NCI-H1092 treated with DMSO at 0.1 percent for 48 hours (cell line): ENCODE measurements at regions not wholly inside any gene's neighbourhood (a gene's known extent, or its start where the extent isn't known, plus 50 kb on each side); places are given as distances from the start of the nearest gene placed in this dataset.
A peak's percentile ranks its signal among the peaks of the same experiment; 100 is the strongest.
"Not testable (repeated sequence)": the region's sequence is repeated elsewhere in the genome, so short reads cannot be mapped to it uniquely, and the experiment has no call there.

Source experiments
- DNase-seq: peaks from one replicate; lab custom pipeline; 2025; lab: John Stamatoyannopoulos, UW

DNA sequence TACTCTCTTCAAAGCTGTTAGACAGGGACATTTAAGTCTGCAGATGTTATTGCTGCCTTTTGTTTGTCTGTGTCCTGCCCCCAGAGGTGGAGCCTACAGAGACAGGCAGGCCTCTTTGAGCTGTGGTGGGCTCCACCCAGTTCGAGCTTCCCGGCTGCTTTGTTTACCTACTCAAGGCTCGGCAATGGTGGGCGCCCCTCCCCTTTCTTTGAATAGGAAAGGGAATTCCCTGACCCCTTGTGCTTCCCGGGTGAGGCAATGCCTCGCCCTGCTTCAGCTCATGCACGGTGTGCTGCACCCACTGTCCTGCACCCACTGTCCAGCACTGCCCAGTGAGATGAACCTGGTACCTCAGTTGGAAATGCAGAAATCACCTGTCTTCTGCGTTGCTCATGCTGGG lies 435.8 kb upstream of the GRIN3A start:
- not testable (repeated sequence) for DNase-seq

DNA sequence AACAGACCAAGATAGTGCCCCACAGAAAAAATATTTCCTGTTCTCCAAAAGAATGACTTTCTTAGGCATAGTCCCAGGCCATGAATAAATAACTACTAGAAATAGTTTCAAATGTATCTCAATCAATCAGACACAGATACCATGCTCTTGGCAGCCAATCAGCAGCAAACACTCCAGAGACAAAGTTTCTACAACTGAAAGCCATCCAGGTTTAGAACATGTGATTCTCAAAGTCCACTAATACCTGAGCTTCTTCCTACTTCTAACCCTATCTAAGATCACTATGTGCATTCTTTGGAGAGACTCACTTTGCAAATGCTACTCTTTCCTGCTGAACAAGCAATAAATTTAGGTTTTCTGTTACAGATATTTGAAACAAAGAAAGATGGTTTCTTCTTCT lies 425.8 kb upstream of the GRIN3A start:
- no peak for DNase-seq

DNA sequence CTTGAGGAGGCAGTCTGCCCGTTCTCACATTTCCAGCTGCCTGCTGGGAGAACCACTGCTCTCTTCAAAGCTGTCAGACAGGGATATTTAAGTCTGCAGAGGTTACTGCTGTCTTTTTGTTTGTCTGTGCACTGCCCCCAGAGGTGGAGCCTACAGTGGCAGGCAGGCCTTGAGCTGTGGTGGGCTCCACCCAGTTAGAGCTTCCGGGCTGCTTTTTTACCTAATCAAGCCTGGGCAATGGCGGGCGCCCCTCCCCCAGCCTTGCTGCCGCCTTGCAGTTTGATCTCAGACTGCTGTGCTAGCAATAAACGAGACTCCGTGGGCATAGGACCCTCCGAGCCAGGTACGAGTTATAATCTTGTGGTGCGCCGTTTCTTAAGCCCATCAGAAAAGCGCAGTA lies 414.6 kb upstream of the GRIN3A start:
- DNase-seq: not testable (repeated sequence)

DNA sequence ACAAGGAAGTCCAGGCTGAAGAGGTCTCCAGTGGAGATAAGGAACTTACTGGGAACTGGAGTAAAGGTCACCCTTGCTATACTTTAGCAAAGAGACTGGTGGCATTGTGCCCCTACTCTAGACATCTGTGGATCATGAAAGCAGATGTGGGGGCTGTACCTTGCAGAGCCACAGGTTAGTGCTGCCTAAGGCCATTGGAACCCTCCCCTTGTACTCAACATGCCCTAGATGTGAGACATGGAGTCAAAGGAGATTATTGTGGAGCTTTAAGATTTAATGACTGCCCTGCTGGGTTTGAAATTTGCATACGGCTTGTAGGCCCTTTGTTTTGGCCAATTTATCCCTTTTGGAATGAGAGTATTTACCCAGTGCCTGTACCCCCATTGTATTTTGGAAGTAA lies 397.3 kb upstream of the GRIN3A start:
- DNase-seq: no peak

DNA sequence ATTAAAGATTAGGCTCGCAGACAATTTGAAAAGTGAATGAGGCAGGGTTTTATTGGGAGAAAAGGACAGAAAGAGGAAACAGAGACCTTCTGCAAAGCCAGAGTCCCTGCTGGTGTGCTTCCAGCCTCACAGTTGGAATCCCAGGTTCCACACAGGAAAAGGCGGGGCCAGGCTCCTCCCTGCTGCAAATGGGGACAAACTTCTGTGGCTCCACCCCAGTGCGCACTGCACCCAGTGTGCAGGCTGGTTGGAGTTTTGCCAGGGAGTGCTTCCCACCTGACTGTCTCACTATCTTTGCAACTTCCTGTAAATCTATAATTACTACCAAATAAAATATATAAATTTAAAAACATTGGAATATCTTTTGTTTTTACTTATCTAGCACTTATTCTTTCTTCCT lies 386.0 kb upstream of the GRIN3A start:
- no peak for DNase-seq

DNA sequence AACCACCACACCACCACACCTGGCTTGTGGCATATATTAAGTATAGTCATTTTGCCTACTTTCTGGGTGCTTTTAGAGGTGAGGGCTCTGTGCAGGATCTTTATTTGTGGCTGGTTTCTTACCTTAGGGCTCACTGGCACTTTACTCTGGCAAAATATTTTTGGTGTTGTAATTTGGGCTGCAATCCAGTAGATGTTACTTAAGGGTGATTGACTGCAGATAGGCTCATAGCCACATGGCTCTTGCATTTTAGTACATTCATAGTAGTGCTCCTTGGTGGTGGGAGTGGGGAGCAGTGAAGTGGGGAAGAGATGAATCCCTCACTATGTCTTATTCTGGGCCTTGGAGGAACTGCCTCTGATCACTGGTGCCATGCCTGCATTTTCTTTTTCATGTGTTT lies 376.1 kb upstream of the GRIN3A start:
- DNase-seq: no peak

DNA sequence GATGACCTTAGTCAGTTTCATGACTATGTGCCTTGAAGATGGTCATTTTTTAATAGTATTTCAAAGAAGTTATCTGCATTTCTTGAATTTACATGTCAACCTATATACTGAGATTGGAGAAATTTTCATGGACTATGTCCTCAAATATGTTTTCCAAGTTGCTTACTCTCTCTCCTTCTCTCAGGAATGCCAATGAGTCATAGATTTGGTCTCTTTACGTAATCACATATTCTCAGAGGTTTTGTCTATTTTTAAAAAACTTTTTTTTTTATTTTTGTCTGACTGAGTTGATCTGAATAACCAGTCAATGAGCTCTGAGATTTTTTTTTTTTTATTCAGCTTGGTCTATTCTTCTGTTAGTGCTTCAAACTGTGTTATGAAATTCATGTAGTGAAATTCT lies 374.7 kb upstream of the GRIN3A start:
- DNase-seq: no peak

DNA sequence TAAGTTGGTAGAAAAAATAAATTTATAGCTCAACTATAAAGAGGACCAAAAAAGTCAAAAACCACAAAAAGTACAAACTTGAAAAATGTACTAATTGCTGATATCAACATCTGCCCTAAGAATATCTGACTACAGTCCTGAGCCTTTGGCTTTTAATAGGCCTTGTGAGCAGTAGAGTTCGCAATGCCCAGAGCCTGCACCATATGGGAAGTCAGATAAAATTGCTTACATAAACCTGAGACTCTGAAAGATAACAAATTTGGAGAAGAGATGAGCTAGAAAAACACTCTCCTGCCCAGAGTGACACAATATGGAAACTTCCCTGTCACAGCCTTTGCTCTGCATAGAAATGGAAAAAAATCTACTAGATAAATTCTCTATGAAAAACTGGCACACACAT lies 368.0 kb upstream of the GRIN3A start:
- DNase-seq: no peak

DNA sequence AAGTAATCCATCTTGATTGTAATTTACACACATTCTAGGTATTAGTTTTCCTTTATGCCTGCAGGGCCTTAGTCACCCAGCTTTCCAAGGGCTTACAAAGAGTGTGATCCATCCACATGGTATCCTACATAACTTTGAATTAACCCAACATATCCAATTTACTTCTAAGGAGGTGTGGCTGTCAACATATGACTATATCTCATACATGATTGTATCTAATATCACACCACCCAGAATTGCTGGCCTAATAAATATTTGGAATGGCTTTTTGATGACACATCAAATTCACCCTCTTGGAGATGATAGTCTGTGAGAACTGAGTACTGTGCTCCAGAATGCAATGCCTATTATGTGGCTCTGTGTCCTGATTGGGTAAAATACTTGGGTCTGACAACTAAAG lies 363.3 kb upstream of the GRIN3A start:
- no peak for DNase-seq

DNA sequence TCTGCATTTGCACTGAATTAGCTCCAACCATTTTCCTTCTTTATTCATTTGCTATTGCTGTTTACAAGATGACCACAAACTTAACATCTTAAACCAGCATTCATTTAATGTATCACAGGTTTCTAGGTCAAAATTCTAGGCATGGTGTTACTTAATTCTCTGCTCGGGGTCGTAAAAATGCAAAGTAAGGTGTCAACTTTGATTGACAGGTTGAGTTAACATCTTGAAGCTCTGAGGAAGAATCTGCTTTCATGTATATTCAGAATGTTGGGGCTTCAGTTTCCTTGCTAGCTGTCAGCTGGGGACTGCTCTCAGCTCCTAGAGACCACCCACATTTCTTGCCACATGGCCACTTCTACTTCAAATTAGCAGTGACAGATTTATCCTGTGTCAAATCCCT lies 348.7 kb upstream of the GRIN3A start:
- DNase-seq: no peak

DNA sequence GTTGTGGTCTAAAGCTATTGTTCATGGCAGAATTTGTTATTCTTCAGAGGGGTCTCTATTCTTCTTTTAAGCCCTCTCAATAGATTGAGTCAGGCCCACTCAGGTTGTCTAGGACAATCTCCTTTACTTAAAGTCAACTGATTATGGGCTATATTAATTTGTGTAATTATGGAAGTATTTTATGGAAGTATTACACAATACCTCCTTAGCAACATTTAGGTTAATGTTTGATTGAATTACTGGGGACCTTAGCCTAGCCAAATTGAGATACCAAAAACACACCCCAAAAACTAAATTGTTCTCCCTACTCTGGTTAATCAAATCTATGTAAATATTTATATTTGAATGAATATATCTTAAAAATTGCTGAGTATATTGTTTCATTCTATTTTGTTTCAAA lies 347.1 kb upstream of the GRIN3A start:
- no peak for DNase-seq

DNA sequence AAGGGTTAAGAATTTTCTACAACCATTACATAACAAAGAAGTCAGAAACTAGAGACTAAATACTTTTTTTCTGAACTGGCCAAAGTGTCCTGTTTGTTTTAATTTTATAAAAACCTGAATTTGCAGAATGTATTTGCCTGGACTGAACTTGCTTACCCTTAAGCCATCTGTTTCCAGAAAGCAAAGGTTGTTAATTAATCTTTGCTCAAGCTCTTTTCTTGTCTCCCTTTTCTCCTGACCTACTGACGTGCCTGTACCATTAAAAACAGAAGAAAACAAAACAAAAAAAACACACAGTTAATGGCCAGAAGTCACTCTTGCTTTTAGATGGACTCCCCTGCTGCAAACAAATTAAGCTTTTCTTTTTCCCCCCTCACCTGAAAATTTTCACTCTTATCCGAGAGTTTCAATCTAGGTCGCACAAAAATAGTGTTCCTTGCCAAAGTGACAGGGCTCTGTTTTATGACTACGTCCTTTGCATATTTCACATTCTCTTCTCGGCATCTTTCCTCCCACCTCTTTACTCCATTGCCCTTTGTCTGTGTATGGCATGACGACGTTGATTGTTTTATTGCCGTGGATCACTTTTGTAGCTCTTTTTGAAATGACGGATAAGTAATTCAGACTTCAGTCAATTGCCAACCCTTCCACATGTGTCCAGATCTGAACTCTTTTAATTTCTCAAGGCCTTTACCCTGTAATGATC lies 333.8 kb upstream of the GRIN3A start:
- no peak for DNase-seq

DNA sequence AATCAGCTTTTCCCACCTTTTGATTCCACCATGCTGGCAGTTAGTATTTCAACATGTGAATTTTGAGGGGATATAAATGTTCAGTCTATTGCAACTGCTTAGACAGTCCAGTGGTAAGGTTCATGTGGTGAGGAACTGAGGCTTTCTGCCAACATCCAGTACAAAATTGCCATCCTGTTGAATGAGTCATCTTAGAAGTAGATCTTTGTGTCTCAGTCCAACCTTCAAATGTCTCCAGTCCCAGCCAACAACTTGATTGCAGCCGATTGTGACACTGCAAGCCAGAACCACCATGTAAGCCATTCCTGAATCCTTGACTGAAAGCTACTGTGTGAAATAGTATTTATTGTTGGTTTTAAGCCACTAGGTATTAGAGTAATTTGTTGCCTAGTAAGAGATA lies 331.5 kb upstream of the GRIN3A start:
- DNase-seq: no peak

DNA sequence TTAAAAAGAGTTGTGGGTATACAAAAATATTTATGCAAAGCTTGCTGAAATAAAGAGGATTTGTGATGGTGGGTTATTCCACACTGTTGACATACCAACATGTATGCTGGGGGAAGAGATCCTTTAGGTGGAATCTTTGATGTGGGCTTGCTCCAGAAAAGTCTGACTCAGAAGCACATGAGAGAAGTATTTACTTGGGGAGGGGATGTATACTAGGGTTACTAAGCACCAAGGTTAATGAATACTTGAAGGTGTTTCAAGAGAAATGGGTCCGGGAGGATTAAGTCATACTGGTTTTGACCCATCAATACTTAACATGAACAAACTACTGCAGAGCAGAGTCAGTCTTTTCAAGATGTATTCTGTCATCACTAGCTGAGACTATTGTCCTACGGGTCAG lies 316.4 kb upstream of the GRIN3A start:
- no peak for DNase-seq

DNA sequence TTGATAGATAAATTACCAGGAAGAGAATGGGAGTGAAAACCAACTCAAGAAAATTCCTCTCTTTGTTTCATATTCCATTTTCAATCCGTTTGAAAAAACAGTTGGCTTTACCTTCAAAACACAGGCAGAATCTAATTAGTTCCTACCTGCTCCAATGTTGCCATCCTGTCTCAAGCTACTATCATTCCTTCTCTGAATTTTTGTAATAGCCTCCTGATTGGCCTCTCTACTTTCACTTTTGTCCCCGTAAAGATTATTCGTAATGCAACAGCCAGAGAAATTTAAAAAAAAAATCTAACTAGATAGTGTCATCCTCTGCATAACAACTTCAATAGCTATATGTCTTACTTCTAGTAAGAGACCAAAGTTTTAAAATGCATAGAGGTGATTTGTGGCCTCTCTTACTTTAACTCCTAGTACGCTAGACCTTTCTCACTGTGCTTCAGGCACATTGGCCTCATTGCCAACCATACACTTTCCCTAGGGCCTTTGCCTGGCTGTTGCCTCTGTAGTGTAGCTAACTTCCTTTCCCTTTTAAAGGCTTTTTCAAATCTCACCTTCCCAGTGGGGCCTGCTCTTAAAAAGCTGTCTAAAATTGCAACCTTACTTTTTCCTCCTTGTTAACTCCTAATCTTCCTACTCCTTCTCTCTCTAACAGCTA lies 311.3 kb upstream of the GRIN3A start:
- no peak for DNase-seq

DNA sequence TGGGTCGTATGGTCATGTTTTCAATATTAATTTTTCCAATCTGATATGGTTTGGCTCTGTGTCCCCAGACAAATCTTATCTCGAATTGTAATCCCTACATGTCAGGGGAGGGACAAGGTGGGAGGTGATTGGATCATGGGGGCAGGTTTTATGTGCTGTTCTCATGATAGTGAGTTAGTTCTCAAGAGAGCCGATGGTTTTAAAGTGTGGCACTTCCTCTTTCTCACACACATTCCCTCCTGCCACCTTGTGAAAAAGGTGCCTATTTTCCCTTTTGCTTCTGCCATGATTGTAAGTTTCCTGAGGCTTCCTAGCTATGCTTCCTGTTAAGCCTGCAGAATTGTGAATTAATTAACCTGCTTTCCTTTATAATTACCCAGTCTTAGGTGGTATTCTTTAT lies 309.1 kb upstream of the GRIN3A start:
- DNase-seq: no peak

DNA sequence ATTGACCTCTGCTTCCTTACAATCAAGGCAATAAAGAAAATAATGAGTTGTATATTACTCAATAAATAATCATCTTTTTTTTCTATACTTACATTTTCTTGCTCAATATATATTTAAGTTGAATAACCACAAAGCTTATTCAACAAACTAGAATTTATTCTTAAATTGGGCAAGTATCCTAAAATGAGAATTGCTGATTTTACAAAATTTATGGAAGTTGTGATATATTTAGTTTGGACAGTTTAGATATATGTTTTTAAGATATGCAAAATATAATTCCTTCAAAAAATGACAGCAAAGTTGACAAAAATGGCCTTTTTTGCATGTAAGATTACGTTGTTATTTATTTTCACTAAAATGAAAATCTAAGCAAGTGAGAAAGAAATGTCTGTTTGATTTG lies 305.7 kb upstream of the GRIN3A start:
- no peak for DNase-seq

DNA sequence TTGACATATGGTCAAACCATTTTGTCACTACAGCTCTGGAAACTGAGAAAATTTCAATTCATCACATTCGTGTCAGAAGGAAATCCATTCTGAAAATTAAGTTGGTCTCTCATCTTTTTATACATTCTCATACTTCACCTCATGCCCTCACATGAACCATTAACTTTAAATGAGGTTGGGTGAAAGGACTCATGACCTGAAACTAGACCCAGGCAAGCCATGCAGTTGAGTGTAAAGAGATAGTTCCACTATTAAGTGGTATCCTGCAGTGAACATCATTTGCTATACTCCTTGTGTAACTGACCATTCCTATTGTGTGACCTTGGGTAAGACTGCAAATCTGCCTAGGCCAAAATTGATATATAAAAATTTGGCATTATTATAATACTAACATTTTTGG lies 299.6 kb upstream of the GRIN3A start:
- DNase-seq: no peak

DNA sequence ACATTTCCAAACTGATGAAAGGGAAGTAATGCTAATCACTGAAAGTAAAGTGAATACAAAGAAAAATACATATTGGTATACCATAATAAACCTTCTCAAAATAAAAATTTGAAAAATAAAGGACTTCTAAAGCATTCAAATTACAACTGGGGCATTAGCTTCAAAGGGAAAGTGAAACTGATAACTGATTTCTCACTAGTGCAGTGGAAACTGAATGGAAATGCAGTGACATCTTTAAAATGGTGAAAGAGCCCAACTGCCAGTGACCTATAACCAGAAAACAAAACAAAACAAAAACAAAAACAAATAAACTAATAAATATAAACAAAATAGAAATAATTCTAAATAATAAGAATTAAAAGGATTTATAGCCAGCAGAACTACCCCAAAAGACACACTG lies 297.5 kb upstream of the GRIN3A start:
- DNase-seq: no peak

DNA sequence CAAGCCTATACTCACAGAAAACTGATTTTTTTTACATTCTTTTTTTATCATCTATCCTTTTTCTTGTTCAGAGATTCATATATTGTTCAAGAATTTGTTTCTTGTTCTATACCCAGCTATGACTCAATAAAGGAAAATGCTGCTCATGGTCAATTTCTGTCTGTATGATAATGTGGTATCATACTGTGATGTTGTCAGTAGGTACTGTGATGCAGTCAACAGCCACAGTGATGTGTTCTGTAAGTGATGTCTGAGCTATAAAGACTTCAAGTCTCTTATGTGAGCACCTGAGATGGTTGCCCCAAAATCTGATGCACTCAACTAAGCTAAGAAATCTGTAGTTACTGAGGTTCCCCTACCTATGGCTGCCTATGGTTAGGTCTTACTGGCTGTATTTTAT lies 294.2 kb upstream of the GRIN3A start:
- DNase-seq: no peak

DNA sequence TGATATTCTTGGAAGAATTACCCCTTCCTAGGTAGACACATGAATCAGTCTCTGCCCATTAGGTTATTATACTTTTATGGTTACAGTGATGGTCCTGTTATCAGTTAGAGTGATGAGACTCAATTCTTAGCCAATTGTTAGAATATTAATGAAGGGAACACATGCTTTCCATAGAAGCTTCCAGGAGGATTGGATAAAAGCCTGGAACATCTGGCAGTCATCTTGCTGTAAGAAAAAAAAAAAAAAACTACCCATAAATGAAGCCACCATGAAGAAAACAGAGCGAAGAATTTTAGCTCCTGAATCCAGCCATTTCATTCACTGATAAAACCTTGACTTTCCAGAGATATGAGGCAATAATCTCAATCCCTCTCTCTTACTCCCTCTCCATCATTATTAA lies 262.5 kb upstream of the GRIN3A start:
- no peak for DNase-seq

DNA sequence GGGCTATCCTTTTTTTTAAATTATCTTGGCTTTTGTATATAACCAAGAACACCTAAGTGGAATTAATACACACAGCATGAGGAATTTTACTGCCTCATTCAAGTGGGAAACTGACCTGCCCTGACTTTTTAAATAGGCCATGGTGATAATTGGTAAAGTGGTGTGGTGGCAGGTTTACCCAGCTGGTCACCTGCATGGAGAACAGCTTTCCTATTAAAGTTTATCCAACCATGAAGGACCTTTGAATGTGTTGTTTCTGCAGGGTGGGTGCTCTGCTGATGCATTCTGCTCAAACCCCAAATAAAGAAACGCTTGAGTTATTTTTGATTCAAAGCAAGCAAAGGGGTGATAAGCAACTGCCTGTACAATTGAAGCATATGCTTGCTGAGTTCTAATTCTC lies 261.0 kb upstream of the GRIN3A start:
- peak; percentile 97 for DNase-seq

DNA sequence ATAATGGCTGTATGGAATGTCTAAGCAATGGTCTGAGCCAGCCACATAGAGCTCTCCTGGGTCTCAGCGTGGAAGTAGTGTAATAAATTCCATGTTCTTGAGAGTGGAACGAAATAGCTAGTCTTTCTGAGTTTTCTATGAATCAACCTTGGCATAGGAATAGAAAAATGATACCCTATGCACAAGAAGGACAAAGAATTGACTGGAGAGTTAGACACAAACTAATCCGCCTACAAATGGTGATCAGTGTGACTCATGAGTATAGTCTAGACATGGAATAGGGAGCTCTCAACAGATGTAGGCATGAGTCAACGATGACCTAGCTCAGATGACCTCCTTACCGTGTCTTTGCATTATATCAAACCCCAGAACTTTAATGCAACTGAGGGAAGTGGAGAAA lies 256.8 kb upstream of the GRIN3A start:
- DNase-seq: no peak

DNA sequence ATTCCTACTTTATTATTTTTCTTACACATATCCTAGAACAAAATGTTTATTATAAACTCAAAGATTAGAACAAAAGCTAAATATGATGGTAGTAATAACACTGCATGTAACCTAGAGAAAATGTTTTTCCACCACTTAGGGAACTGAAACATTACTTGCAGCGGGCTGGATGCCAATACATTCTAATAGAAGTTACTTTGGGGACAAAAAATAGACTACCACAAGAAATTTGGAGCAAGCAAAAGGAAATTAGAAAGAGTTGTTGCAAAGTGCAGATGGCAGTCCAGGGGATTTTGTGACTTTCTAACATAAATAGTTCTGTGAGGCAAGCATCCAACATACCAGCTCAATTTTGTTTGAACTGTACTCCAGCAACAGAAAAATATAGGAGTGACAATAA lies 255.3 kb upstream of the GRIN3A start:
- no peak for DNase-seq
